Esophagus squamous epithelium (tissue), 4 donors: ENCODE measurements at regions not wholly inside any gene's neighbourhood (a gene's known extent, or its start where the extent isn't known, plus 50 kb on each side); places are given as distances from the start of the nearest gene placed in this dataset.

Source experiments
- CTCF ChIP-seq, 6 experiments: fragments of 450-650 bp in 4 of 6; fragments of 200-600 bp in 2 of 6; sonication (generic) in 2 of 6; IDR thresholded peaks; one replicate each; pipeline ENCODE4 v1.5.1; 2016 to 2019; ENCODE audit warnings: antibody characterized with exemption in 6 of 6, mild to moderate bottlenecking in 4 of 6, moderate library complexity in 4 of 6
- POLR2A ChIP-seq, 4 donors: fragments of 450-650 bp; IDR thresholded peaks; one replicate each; pipeline ENCODE4 v1.6.1; 2017; ENCODE audit warnings: antibody characterized with exemption in 4 of 4, mild to moderate bottlenecking in 4 of 4, moderate library complexity in 3 of 4

DNA sequence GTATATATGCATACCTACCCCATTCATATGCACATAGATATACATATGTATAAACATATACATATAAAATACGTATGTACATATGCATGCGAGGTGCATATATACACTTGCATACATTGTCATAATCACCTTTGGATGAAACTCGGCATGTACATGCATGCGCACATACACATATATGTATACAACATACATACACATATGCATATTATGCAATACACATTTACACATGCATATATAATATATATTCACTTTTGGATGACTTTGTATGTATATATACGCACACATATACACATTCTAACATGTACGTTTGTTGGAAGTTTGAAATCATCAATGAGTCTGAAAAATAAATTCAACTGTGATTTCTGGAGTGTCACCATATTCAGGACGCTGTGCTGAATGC, 401.6 kb upstream of the TBX3 start:
- TF ChIP-seq CTCF (IDR thresholded peaks at IDR 0.05) (no peak), POLR2A (IDR thresholded peaks at IDR 0.05) (no peak)
